HG02798 (cell line): ENCODE measurements at regions not wholly inside any gene's neighbourhood (a gene's known extent, or its start where the extent isn't known, plus 50 kb on each side); places are given as distances from the start of the nearest gene placed in this dataset.
A peak's percentile ranks its signal among the peaks of the same experiment; 100 is the strongest.
"Not testable (repeated sequence)": the region's sequence is repeated elsewhere in the genome, so short reads cannot be mapped to it uniquely, and the experiment has no call there.

Source experiments
- ATAC-seq: cut with Tn5 transposase; IDR thresholded peaks from one replicate; pipeline ENCODE4 v1.9.1; 2021; ENCODE audit warnings: mild to moderate bottlenecking; ENCODE audit not compliant: unreplicated experiment, poor library complexity

GRCh38 chr15:20625469-20625868 lies 83.9 kb upstream of the GOLGA6L6 start:
- ATAC-seq = not testable (repeated sequence)

- not testable (repeated sequence) for ATAC-seq
Measured at GRCh38 chr15:20624085-20624484, 82.5 kb upstream of the GOLGA6L6 start.

- peak; percentile 75 for ATAC-seq
Measured at GRCh38 chr15:20622117-20622516, 80.5 kb upstream of the GOLGA6L6 start.

- not testable (repeated sequence) for ATAC-seq
Measured at GRCh38 chr15:20614549-20614948, 72.9 kb upstream of the GOLGA6L6 start.

- not testable (repeated sequence) for ATAC-seq
Measured at GRCh38 chr15:20612796-20613195, 71.2 kb upstream of the GOLGA6L6 start.

- not testable (repeated sequence) for ATAC-seq
Measured at GRCh38 chr15:20612356-20612755, 70.8 kb upstream of the GOLGA6L6 start.

- not testable (repeated sequence) for ATAC-seq
Measured at GRCh38 chr15:20611667-20612290, 70.2 kb upstream of the GOLGA6L6 start.

- ATAC-seq = not testable (repeated sequence)
Measured at GRCh38 chr15:20608179-20608578, 66.6 kb upstream of the GOLGA6L6 start.

GRCh38 chr15:20597245-20597644 lies 55.6 kb upstream of the GOLGA6L6 start:
- not testable (repeated sequence) for ATAC-seq

GRCh38 chr15:20594219-20594618 lies 52.6 kb upstream of the GOLGA6L6 start:
- not testable (repeated sequence) for ATAC-seq

- not testable (repeated sequence) for ATAC-seq
Measured at GRCh38 chr15:20591936-20592335, 50.3 kb upstream of the GOLGA6L6 start.
